SK-N-SH treated with all-trans-retinoic acid at 6 μM for 48 hours (cell line): ENCODE measurements at regions not wholly inside any gene's neighbourhood (a gene's known extent, or its start where the extent isn't known, plus 50 kb on each side); places are given as distances from the start of the nearest gene placed in this dataset.

Source experiments
- ATAC-seq: fragments of 200-7000 bp; cut with Tn5 transposase; 3 replicates; pipeline ENCODE4 v1.9.1; 2020; ENCODE audit warnings: mild to moderate bottlenecking, moderate library complexity
- ARNTL ChIP-seq: fragments of 450-650 bp; formaldehyde crosslinking; IDR thresholded peaks from 2 replicates; pipeline ENCODE4 v1.5.0; 2020; ENCODE audit warnings: low read depth, mild to moderate bottlenecking, moderate library complexity, borderline replicate concordance
- BACH2 ChIP-seq: fragments of 250-450 bp; sonication (Bioruptor Pico); IDR thresholded peaks from 2 replicates; pipeline ENCODE4 v1.9.0; 2021; ENCODE audit warnings: mild to moderate bottlenecking, borderline replicate concordance
- CSDC2 ChIP-seq: fragments of 250-450 bp; sonication (Bioruptor Pico); IDR thresholded peaks from 2 replicates; pipeline ENCODE4 v1.5.0; 2020; ENCODE audit warnings: mild to moderate bottlenecking, moderate library complexity
- ISL1 ChIP-seq: fragments of 250-450 bp; sonication (Bioruptor Pico); IDR thresholded peaks from 2 replicates; pipeline ENCODE4 v2.1.2; 2022; ENCODE audit warnings: mild to moderate bottlenecking, moderate library complexity
- OSR1 ChIP-seq: fragments of 250-450 bp; sonication (Bioruptor Pico); IDR thresholded peaks from 2 replicates; pipeline ENCODE4 v1.8.0; 2022; ENCODE audit warnings: moderate library complexity, mild to moderate bottlenecking, inconsistent platforms
- PPARA ChIP-seq: fragments of 250-450 bp; sonication (Bioruptor Pico); IDR thresholded peaks from 2 replicates; pipeline ENCODE4 v1.5.0; 2020; ENCODE audit warnings: mild to moderate bottlenecking, borderline replicate concordance
- RARB ChIP-seq: fragments of 250-450 bp; sonication (Bioruptor Pico); IDR thresholded peaks from 2 replicates; pipeline ENCODE4 v1.8.0; 2021; ENCODE audit warnings: mild to moderate bottlenecking, moderate library complexity
- SNAI2 ChIP-seq: fragments of 250-450 bp; sonication (Bioruptor Pico); IDR thresholded peaks from 2 replicates; pipeline ENCODE4 v1.5.0; 2020; ENCODE audit warnings: mild to moderate bottlenecking, moderate library complexity
- TCF4 ChIP-seq: fragments of 250-450 bp; sonication (Bioruptor Pico); IDR thresholded peaks from 2 replicates; pipeline ENCODE4 v1.8.0; 2021; ENCODE audit warnings: mild to moderate bottlenecking, moderate library complexity, borderline replicate concordance
- TOX ChIP-seq: fragments of 250-450 bp; sonication (Bioruptor Pico); IDR thresholded peaks from 2 replicates; pipeline ENCODE4 v1.8.0; 2021; ENCODE audit warnings: mild to moderate bottlenecking, moderate library complexity, borderline replicate concordance
- ZC3H10 ChIP-seq: fragments of 250-450 bp; sonication (Bioruptor Pico); IDR thresholded peaks from 2 replicates; pipeline ENCODE4 v1.5.1; 2021; ENCODE audit warnings: mild to moderate bottlenecking, moderate library complexity
- ZFP3 ChIP-seq: fragments of 250-450 bp; sonication (Bioruptor Pico); IDR thresholded peaks from 2 replicates; pipeline ENCODE4 v1.5.0; 2020; ENCODE audit warnings: mild to moderate bottlenecking, moderate library complexity
- ZFP30 ChIP-seq: fragments of 450-650 bp; formaldehyde crosslinking; IDR thresholded peaks from 2 replicates; pipeline ENCODE4 v1.5.0; 2022; ENCODE audit warnings: mild to moderate bottlenecking, moderate library complexity
- ZNF565 ChIP-seq: fragments of 450-650 bp; formaldehyde crosslinking; conservative IDR thresholded peaks from 2 replicates; pipeline ENCODE4 v1.5.0; 2020; ENCODE audit warnings: low read depth, mild to moderate bottlenecking, moderate library complexity
- ZNF8 ChIP-seq: fragments of 450-650 bp; formaldehyde crosslinking; IDR thresholded peaks from 2 replicates; pipeline ENCODE4 v1.5.0; 2020; ENCODE audit warnings: mild to moderate bottlenecking, moderate library complexity
- TF ChIP-seq, protein P1 (sequence below): fragments of 250-450 bp; sonication (Bioruptor Pico); IDR thresholded peaks from 2 replicates; pipeline ENCODE4 v1.5.1; 2020; ENCODE audit warnings: low read depth, mild to moderate bottlenecking, moderate library complexity
- TF ChIP-seq, protein P2 (sequence below): fragments of 250-450 bp; sonication (Bioruptor Pico); IDR thresholded peaks from 2 replicates; pipeline ENCODE4 v1.5.0; 2020; ENCODE audit warnings: mild to moderate bottlenecking, moderate library complexity
- TF ChIP-seq, protein P3 (sequence below): fragments of 250-450 bp; sonication (Bioruptor Pico); IDR thresholded peaks from 2 replicates; pipeline ENCODE4 v1.8.0; 2020; ENCODE audit warnings: mild to moderate bottlenecking, moderate library complexity, borderline replicate concordance
- TF ChIP-seq, protein P4 (sequence below): fragments of 250-450 bp; sonication (Bioruptor Pico); IDR thresholded peaks from 2 replicates; pipeline ENCODE4 v1.5.1; 2021; ENCODE audit warnings: mild to moderate bottlenecking, moderate library complexity
- TF ChIP-seq, protein P5 (sequence below): fragments of 250-450 bp; sonication (Bioruptor Pico); IDR thresholded peaks from 2 replicates; pipeline ENCODE4 v1.8.0; 2021; ENCODE audit warnings: low read depth, mild to moderate bottlenecking, moderate library complexity, borderline replicate concordance

DNA sequence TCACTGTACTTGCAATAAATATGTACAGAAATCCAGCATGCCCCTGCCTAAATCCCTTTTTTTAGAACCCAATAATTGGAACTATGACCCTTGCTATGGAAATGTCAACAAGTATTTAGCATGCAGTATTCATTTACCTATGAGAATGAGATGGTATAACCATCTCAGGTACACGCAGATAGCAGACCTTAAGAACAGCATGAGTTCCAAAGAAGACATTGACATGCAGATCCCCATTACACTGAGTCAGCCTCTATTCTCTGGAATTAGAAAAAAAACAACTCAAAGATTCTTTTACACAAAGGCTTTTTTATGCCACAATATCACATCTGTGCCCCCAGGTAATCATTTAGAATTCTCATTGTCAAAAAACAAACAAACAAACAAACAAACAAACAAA lies 325.6 kb upstream of the TLE4 start:
- no peak for ATAC-seq
- TF ChIP-seq, protein P1, sequence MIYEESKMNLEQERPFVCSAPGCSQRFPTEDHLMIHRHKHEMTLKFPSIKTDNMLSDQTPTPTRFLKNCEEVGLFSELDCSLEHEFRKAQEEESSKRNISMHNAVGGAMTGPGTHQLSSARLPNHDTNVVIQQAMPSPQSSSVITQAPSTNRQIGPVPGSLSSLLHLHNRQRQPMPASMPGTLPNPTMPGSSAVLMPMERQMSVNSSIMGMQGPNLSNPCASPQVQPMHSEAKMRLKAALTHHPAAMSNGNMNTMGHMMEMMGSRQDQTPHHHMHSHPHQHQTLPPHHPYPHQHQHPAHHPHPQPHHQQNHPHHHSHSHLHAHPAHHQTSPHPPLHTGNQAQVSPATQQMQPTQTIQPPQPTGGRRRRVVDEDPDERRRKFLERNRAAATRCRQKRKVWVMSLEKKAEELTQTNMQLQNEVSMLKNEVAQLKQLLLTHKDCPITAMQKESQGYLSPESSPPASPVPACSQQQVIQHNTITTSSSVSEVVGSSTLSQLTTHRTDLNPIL (CRISPR knock-in tag): no peak
- TF ChIP-seq, protein P2, sequence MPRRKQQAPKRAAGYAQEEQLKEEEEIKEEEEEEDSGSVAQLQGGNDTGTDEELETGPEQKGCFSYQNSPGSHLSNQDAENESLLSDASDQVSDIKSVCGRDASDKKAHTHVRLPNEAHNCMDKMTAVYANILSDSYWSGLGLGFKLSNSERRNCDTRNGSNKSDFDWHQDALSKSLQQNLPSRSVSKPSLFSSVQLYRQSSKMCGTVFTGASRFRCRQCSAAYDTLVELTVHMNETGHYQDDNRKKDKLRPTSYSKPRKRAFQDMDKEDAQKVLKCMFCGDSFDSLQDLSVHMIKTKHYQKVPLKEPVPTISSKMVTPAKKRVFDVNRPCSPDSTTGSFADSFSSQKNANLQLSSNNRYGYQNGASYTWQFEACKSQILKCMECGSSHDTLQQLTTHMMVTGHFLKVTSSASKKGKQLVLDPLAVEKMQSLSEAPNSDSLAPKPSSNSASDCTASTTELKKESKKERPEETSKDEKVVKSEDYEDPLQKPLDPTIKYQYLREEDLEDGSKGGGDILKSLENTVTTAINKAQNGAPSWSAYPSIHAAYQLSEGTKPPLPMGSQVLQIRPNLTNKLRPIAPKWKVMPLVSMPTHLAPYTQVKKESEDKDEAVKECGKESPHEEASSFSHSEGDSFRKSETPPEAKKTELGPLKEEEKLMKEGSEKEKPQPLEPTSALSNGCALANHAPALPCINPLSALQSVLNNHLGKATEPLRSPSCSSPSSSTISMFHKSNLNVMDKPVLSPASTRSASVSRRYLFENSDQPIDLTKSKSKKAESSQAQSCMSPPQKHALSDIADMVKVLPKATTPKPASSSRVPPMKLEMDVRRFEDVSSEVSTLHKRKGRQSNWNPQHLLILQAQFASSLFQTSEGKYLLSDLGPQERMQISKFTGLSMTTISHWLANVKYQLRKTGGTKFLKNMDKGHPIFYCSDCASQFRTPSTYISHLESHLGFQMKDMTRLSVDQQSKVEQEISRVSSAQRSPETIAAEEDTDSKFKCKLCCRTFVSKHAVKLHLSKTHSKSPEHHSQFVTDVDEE (CRISPR knock-in tag): no peak
- TF ChIP-seq CSDC2 (CRISPR knock-in tag) (no peak), ARNTL (CRISPR knock-in tag) (no peak), ZFP30 (no peak), ZNF565 (no peak), OSR1 (CRISPR knock-in tag) (no peak), RARB (CRISPR knock-in tag) (no peak), TCF4 (CRISPR knock-in tag) (no peak), ZFP3 (no peak)
- TF ChIP-seq, protein P3, sequence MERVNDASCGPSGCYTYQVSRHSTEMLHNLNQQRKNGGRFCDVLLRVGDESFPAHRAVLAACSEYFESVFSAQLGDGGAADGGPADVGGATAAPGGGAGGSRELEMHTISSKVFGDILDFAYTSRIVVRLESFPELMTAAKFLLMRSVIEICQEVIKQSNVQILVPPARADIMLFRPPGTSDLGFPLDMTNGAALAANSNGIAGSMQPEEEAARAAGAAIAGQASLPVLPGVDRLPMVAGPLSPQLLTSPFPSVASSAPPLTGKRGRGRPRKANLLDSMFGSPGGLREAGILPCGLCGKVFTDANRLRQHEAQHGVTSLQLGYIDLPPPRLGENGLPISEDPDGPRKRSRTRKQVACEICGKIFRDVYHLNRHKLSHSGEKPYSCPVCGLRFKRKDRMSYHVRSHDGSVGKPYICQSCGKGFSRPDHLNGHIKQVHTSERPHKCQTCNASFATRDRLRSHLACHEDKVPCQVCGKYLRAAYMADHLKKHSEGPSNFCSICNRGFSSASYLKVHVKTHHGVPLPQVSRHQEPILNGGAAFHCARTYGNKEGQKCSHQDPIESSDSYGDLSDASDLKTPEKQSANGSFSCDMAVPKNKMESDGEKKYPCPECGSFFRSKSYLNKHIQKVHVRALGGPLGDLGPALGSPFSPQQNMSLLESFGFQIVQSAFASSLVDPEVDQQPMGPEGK: no peak
- TF ChIP-seq, protein P4, sequence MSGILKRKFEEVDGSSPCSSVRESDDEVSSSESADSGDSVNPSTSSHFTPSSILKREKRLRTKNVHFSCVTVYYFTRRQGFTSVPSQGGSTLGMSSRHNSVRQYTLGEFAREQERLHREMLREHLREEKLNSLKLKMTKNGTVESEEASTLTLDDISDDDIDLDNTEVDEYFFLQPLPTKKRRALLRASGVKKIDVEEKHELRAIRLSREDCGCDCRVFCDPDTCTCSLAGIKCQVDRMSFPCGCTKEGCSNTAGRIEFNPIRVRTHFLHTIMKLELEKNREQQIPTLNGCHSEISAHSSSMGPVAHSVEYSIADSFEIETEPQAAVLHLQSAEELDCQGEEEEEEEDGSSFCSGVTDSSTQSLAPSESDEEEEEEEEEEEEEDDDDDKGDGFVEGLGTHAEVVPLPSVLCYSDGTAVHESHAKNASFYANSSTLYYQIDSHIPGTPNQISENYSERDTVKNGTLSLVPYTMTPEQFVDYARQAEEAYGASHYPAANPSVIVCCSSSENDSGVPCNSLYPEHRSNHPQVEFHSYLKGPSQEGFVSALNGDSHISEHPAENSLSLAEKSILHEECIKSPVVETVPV (CRISPR knock-in tag): no peak
- TF ChIP-seq, protein P5, sequence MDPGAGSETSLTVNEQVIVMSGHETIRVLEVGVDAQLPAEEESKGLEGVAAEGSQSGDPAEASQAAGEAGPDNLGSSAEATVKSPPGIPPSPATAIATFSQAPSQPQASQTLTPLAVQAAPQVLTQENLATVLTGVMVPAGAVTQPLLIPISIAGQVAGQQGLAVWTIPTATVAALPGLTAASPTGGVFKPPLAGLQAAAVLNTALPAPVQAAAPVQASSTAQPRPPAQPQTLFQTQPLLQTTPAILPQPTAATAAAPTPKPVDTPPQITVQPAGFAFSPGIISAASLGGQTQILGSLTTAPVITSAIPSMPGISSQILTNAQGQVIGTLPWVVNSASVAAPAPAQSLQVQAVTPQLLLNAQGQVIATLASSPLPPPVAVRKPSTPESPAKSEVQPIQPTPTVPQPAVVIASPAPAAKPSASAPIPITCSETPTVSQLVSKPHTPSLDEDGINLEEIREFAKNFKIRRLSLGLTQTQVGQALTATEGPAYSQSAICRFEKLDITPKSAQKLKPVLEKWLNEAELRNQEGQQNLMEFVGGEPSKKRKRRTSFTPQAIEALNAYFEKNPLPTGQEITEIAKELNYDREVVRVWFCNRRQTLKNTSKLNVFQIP (CRISPR knock-in tag): no peak

DNA sequence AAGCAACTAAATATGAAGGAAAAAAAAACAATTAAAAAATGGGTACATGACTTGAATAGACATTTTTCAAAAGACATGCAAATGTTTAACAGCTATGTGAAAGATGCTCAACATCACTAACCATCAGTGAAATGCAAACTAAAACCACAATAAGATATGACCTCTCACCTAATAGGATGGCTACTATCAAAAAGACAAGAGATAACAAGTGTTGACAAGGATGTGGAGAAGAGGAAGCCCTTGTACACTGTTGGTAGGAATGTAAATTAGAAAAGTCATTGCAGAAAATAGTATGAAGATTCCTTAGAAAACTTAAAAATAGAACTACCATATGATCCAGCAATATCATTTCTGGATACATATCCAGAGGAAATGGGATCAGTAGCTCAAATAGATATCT lies 324.7 kb upstream of the TLE4 start:
- peak; percentile 93 for ATAC-seq
- 0 out of 2 replicates have a peak, but pooled peaks have one; percentile 46 for TF ChIP-seq TOX (CRISPR knock-in tag)
- TF ChIP-seq ZC3H10 (CRISPR knock-in tag): no peak

DNA sequence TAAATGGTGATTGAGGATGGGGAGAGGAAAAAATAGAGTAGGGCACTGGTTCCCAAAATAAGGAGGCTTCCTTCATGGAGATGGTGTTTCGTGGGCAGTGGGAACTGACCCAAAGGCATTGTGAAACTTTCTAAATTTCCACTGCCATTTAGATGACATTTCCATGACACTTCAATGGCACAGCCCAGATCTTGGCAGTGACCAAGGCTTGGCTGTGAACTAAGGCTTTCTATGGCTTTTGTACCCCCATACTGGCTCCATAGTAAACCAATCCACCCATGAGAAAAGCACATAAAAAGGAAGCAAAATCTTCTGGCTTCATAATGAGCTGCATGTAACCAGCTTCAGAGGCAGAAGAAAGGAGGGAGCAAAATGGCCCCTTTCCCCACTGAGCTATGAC lies 321.0 kb upstream of the TLE4 start:
- ATAC-seq: no peak

More for the DNA sequence above, 321.0 kb upstream of the TLE4 start:
- TF ChIP-seq RARB (CRISPR knock-in tag): no peak
- TF ChIP-seq ZFP3: no peak
- no peak for TF ChIP-seq TCF4 (CRISPR knock-in tag)
- no peak for TF ChIP-seq PPARA
- TF ChIP-seq, protein P4 (CRISPR knock-in tag): no peak
- no peak for TF ChIP-seq ZNF8 (CRISPR knock-in tag)
- no peak for TF ChIP-seq BACH2 (CRISPR knock-in tag)
- no peak for TF ChIP-seq ARNTL (CRISPR knock-in tag)
- TF ChIP-seq ISL1: no peak
- TF ChIP-seq, protein P2 (CRISPR knock-in tag): no peak
- TF ChIP-seq SNAI2 (CRISPR knock-in tag): no peak
- no peak for TF ChIP-seq ZC3H10 (CRISPR knock-in tag)
- TF ChIP-seq, protein P1 (CRISPR knock-in tag): no peak
- no peak for TF ChIP-seq CSDC2 (CRISPR knock-in tag)
